ENCODE measurements at regions not wholly inside any gene's neighbourhood (a gene's known extent, or its start where the extent isn't known, plus 50 kb on each side); places are given as distances from the start of the nearest gene placed in this dataset.

GRCh38 chr2:206368484-206368883 is 74.8 kb upstream of the ADAM23 start:
- peaks cover 8% of the 10 kb centered on the region for H3K36me3 Mint-ChIP-seq
- TF ChIP-seq NR1H2 (CRISPR knock-in tag; IDR thresholded peaks at IDR 0.05) (no peak), ZNF232 (CRISPR knock-in tag; IDR thresholded peaks at IDR 0.05) (no peak), AFF4 (CRISPR knock-in tag; IDR thresholded peaks at IDR 0.05; ENCODE audit: borderline replicate concordance) (no peak), CREM (CRISPR knock-in tag; IDR thresholded peaks at IDR 0.05) (no peak), OVOL2 (CRISPR knock-in tag; IDR thresholded peaks at IDR 0.05; ENCODE audit: borderline replicate concordance) (no peak), MXD4 (CRISPR knock-in tag; IDR thresholded peaks at IDR 0.05; ENCODE audit: borderline replicate concordance) (no peak), ZNF425 (CRISPR knock-in tag; conservative IDR thresholded peaks at IDR 0.05) (no peak), ZBTB43 (CRISPR knock-in tag; IDR thresholded peaks at IDR 0.05) (no peak), ZNF512 (CRISPR knock-in tag; IDR thresholded peaks at IDR 0.05; ENCODE audit: borderline replicate concordance) (no peak), MLX (CRISPR knock-in tag; IDR thresholded peaks at IDR 0.05) (no peak), JUN (CRISPR knock-in tag; IDR thresholded peaks at IDR 0.05) (no peak), SMAD3 (CRISPR knock-in tag; IDR thresholded peaks at IDR 0.05; ENCODE audit: borderline replicate concordance) (no peak)
- TF ChIP-seq, protein P1, sequence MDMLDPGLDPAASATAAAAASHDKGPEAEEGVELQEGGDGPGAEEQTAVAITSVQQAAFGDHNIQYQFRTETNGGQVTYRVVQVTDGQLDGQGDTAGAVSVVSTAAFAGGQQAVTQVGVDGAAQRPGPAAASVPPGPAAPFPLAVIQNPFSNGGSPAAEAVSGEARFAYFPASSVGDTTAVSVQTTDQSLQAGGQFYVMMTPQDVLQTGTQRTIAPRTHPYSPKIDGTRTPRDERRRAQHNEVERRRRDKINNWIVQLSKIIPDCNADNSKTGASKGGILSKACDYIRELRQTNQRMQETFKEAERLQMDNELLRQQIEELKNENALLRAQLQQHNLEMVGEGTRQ (CRISPR knock-in tag; IDR thresholded peaks at IDR 0.05), result no peak
- TF ChIP-seq, protein P2, sequence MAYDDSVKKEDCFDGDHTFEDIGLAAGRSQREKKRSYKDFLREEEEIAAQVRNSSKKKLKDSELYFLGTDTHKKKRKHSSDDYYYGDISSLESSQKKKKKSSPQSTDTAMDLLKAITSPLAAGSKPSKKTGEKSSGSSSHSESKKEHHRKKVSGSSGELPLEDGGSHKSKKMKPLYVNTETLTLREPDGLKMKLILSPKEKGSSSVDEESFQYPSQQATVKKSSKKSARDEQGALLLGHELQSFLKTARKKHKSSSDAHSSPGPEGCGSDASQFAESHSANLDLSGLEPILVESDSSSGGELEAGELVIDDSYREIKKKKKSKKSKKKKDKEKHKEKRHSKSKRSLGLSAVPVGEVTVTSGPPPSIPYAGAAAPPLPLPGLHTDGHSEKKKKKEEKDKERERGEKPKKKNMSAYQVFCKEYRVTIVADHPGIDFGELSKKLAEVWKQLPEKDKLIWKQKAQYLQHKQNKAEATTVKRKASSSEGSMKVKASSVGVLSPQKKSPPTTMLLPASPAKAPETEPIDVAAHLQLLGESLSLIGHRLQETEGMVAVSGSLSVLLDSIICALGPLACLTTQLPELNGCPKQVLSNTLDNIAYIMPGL (CRISPR knock-in tag; IDR thresholded peaks at IDR 0.05), result no peak
- TF ChIP-seq, protein P3, sequence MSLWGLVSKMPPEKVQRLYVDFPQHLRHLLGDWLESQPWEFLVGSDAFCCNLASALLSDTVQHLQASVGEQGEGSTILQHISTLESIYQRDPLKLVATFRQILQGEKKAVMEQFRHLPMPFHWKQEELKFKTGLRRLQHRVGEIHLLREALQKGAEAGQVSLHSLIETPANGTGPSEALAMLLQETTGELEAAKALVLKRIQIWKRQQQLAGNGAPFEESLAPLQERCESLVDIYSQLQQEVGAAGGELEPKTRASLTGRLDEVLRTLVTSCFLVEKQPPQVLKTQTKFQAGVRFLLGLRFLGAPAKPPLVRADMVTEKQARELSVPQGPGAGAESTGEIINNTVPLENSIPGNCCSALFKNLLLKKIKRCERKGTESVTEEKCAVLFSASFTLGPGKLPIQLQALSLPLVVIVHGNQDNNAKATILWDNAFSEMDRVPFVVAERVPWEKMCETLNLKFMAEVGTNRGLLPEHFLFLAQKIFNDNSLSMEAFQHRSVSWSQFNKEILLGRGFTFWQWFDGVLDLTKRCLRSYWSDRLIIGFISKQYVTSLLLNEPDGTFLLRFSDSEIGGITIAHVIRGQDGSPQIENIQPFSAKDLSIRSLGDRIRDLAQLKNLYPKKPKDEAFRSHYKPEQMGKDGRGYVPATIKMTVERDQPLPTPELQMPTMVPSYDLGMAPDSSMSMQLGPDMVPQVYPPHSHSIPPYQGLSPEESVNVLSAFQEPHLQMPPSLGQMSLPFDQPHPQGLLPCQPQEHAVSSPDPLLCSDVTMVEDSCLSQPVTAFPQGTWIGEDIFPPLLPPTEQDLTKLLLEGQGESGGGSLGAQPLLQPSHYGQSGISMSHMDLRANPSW (CRISPR knock-in tag; conservative IDR thresholded peaks at IDR 0.05; ENCODE audit: low read depth), result no peak
- TF ChIP-seq, protein P4, sequence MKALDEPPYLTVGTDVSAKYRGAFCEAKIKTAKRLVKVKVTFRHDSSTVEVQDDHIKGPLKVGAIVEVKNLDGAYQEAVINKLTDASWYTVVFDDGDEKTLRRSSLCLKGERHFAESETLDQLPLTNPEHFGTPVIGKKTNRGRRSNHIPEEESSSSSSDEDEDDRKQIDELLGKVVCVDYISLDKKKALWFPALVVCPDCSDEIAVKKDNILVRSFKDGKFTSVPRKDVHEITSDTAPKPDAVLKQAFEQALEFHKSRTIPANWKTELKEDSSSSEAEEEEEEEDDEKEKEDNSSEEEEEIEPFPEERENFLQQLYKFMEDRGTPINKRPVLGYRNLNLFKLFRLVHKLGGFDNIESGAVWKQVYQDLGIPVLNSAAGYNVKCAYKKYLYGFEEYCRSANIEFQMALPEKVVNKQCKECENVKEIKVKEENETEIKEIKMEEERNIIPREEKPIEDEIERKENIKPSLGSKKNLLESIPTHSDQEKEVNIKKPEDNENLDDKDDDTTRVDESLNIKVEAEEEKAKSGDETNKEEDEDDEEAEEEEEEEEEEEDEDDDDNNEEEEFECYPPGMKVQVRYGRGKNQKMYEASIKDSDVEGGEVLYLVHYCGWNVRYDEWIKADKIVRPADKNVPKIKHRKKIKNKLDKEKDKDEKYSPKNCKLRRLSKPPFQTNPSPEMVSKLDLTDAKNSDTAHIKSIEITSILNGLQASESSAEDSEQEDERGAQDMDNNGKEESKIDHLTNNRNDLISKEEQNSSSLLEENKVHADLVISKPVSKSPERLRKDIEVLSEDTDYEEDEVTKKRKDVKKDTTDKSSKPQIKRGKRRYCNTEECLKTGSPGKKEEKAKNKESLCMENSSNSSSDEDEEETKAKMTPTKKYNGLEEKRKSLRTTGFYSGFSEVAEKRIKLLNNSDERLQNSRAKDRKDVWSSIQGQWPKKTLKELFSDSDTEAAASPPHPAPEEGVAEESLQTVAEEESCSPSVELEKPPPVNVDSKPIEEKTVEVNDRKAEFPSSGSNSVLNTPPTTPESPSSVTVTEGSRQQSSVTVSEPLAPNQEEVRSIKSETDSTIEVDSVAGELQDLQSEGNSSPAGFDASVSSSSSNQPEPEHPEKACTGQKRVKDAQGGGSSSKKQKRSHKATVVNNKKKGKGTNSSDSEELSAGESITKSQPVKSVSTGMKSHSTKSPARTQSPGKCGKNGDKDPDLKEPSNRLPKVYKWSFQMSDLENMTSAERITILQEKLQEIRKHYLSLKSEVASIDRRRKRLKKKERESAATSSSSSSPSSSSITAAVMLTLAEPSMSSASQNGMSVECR (CRISPR knock-in tag; IDR thresholded peaks at IDR 0.05; ENCODE audit: borderline replicate concordance), result no peak
- ATAC-seq, result no peak
- H3K27ac Mint-ChIP-seq, result no peak overlapping the region
- no peak for DNase-seq (ENCODE audit: low spot score)
- H3K4me3 Mint-ChIP-seq, result no peak overlapping the region
- H3K4me1 Mint-ChIP-seq, result no peaks in the 10 kb centered on the region
- POLR2A ChIA-PET, result no interaction called here
- peaks cover 20% of the 10 kb centered on the region for H3K9me3 Mint-ChIP-seq
- CTCF ChIA-PET, result no interaction called here
- H3K27me3 Mint-ChIP-seq (ENCODE audit: low read depth), result no peaks in the 10 kb centered on the region
